Adrenal gland (tissue), 5 donors: ENCODE measurements at regions not wholly inside any gene's neighbourhood (a gene's known extent, or its start where the extent isn't known, plus 50 kb on each side); places are given as distances from the start of the nearest gene placed in this dataset.

Source experiments
- POLR2A ChIP-seq, 2 donors: fragments of 450-650 bp; IDR thresholded peaks; one replicate each; pipeline ENCODE4 v1.6.1; 2017; ENCODE audit warnings: antibody characterized with exemption in 2 of 2, mild to moderate bottlenecking in 2 of 2, moderate library complexity in 1 of 2
- TF ChIP-seq, protein P1 (sequence below), 6 experiments: fragments of 450-650 bp in 4 of 6; fragments of 200-600 bp in 2 of 6; sonication (generic) in 1 of 6; IDR thresholded peaks; 1 replicate in 5 of 6; 2 replicates in 1 of 6; pipeline versions ENCODE4 v1.5.1 to v1.8.0; 2016 to 2021; ENCODE audit warnings: antibody characterized with exemption in 6 of 6, mild to moderate bottlenecking in 2 of 6, moderate library complexity in 1 of 6
- donor health status: DM: no; HTN: no; CAD: no.

DNA sequence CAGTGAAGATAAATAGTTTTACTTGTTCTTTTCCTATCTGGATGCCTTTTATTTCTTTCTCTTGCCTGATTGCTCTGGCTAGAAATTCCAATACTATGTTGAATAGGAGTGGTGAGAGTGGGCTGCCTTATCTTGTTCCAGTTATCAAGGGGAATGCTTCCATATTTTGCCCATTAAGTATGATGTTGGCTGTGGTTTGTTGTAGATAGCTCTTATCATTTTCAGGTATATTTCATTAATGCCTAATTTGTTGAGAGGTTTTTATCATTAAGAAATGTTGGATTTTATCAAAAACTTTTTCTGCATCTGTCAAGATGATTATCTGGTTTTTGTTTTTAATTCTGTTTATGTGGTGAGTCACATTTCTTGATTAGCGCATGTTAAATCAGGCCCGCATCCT lies 655.8 kb downstream of the NUP35 start:
- TF ChIP-seq POLR2A (IDR thresholded peaks at IDR 0.05), result no peak
- TF ChIP-seq, protein P1, sequence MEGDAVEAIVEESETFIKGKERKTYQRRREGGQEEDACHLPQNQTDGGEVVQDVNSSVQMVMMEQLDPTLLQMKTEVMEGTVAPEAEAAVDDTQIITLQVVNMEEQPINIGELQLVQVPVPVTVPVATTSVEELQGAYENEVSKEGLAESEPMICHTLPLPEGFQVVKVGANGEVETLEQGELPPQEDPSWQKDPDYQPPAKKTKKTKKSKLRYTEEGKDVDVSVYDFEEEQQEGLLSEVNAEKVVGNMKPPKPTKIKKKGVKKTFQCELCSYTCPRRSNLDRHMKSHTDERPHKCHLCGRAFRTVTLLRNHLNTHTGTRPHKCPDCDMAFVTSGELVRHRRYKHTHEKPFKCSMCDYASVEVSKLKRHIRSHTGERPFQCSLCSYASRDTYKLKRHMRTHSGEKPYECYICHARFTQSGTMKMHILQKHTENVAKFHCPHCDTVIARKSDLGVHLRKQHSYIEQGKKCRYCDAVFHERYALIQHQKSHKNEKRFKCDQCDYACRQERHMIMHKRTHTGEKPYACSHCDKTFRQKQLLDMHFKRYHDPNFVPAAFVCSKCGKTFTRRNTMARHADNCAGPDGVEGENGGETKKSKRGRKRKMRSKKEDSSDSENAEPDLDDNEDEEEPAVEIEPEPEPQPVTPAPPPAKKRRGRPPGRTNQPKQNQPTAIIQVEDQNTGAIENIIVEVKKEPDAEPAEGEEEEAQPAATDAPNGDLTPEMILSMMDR (IDR thresholded peaks at IDR 0.05), result no peak
